Chondrocyte (in vitro differentiated cells): ENCODE measurements at regions not wholly inside any gene's neighbourhood (a gene's known extent, or its start where the extent isn't known, plus 50 kb on each side); places are given as distances from the start of the nearest gene placed in this dataset.
"Not testable (repeated sequence)": the region's sequence is repeated elsewhere in the genome, so short reads cannot be mapped to it uniquely, and the experiment has no call there.

Experiments used
- DNase-seq: peaks from one replicate; pipeline ENCODE4 v3.0.0; 2021; ENCODE audit warnings: mixed read lengths, low spot score
- H3K27ac Mint-ChIP-seq: one replicate; pipeline ENCODE4 v1.8.0; 2021; ENCODE audit warnings: mild to moderate bottlenecking, moderate library complexity, mixed read lengths; ENCODE audit not compliant: unreplicated experiment
- H3K27me3 Mint-ChIP-seq: 2 replicates; pipeline ENCODE4 v1.8.0; 2021; ENCODE audit warnings: low read depth, mixed read lengths
- H3K36me3 Mint-ChIP-seq: 2 replicates; pipeline ENCODE4 v1.8.0; 2021; ENCODE audit warnings: low read depth, mixed read lengths
- H3K4me1 Mint-ChIP-seq: 2 replicates; pipeline ENCODE4 v1.8.0; 2021; ENCODE audit warnings: low read depth, mild to moderate bottlenecking, mixed read lengths
- H3K4me3 Mint-ChIP-seq: one replicate; pipeline ENCODE4 v1.8.0; 2021; ENCODE audit warnings: mild to moderate bottlenecking, moderate library complexity, mixed read lengths; ENCODE audit not compliant: unreplicated experiment
- H3K9me3 Mint-ChIP-seq: 2 replicates; pipeline ENCODE4 v1.8.0; 2021; ENCODE audit warnings: low read depth, mixed read lengths
- TF ChIP-seq, protein P1 (sequence below): fragments of 200-600 bp; sonication (generic); IDR thresholded peaks from 2 replicates; pipeline ENCODE4 v1.5.0; 2021; ENCODE audit warnings: antibody characterized with exemption, mild to moderate bottlenecking, moderate library complexity

DNA sequence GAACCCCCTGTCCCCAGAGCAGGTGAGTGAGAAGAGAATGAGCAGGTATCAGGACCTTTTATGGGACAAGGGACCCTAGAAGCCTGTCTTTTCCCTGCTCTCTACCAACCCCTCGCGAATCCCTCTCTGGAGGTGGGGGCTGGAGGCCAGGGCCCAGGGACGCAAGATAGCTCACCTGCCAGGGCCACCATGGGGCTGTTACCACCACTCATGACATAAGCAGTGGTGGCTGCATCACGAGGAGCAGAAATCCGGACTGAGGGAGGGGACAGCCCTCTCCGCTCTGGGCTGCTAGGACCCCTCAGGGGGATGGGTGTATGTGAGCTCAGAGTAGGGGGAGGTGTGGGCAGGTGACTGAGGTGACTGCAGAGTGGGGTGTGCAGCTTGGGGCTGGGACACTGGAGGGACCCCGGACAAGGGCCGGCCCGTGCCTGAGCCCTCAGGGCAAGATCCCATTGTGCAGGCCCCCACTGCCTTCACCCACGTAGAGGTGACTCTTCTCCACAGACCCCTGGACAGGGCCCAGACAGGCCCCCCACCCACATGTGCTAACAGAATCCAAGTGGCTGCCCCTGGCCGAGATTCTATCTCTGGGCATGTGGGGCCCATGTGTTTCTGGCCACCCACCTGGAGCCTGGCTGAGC is 190.6 kb downstream of the TBC1D2B start:
- Mint-ChIP-seq H3K9me3 (no peaks in the 10 kb centered on the region), H3K4me1 (peaks cover 42% of the 10 kb centered on the region), H3K27ac (no peak overlapping the region), H3K36me3 (no peaks in the 10 kb centered on the region), H3K27me3 (no peaks in the 10 kb centered on the region), H3K4me3 (no peak overlapping the region)
- no peak for DNase-seq
- TF ChIP-seq, protein P1, sequence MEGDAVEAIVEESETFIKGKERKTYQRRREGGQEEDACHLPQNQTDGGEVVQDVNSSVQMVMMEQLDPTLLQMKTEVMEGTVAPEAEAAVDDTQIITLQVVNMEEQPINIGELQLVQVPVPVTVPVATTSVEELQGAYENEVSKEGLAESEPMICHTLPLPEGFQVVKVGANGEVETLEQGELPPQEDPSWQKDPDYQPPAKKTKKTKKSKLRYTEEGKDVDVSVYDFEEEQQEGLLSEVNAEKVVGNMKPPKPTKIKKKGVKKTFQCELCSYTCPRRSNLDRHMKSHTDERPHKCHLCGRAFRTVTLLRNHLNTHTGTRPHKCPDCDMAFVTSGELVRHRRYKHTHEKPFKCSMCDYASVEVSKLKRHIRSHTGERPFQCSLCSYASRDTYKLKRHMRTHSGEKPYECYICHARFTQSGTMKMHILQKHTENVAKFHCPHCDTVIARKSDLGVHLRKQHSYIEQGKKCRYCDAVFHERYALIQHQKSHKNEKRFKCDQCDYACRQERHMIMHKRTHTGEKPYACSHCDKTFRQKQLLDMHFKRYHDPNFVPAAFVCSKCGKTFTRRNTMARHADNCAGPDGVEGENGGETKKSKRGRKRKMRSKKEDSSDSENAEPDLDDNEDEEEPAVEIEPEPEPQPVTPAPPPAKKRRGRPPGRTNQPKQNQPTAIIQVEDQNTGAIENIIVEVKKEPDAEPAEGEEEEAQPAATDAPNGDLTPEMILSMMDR: no peak

DNA sequence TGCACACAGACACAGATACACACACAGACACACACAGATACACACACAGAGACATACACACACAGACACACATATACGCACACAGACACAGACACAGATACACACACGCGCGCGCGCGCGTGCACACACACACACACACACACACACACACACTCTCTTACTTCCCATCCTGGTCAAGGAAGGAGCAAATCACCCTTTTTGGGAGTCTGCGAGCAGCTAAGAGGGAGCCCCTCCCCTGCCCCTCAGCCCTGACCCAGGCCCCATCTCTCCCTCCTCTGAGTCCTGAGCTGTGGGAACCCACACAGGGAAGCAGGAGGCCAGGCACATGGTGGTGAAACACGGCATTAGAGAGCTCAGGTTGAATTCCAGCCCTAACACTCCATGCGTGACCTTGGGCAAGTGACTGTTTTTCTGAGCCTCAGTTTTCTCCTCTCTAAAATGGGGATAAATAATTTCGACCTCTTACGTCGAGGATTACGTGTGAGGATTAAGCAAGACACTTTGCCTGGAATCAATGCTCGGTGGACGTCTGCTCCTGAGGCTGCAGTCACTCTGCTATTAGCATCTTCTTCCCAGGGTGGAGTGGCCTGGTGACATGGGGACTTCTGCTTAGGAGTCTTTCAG is 191.5 kb downstream of the TBC1D2B start:
- DNase-seq, H3K36me3 Mint-ChIP-seq: not testable (repeated sequence)

DNA sequence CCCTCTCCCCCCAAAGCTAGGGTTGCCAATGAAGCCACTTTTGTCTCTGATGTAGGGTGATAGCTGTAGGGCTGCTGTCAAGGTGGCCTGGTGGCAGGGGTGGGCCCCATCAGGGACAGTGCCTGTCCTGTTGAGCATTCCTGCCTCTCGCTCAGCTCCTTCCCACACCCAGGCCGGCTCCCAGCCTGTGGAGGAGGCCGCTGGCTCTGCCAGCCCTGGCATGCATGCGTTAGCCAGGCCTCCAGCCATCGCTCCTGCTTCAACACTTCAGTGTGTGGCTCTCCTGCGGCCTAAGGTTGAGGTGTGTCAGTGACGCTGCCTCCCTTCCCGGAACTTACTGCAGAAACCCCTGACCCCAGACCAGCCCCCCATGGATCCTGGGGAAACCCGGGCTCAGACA is 194.5 kb downstream of the TBC1D2B start:
- not testable (repeated sequence) for H3K27me3 Mint-ChIP-seq, DNase-seq, H3K9me3 Mint-ChIP-seq, H3K36me3 Mint-ChIP-seq, H3K27ac Mint-ChIP-seq, H3K4me3 Mint-ChIP-seq
- peaks cover 17% of the 10 kb centered on the region for H3K4me1 Mint-ChIP-seq

More for the DNA sequence above, 191.5 kb downstream of the TBC1D2B start:
- peaks cover 38% of the 10 kb centered on the region for H3K4me1 Mint-ChIP-seq
- not testable (repeated sequence) for H3K27me3 Mint-ChIP-seq, H3K9me3 Mint-ChIP-seq, H3K27ac Mint-ChIP-seq, H3K4me3 Mint-ChIP-seq

DNA sequence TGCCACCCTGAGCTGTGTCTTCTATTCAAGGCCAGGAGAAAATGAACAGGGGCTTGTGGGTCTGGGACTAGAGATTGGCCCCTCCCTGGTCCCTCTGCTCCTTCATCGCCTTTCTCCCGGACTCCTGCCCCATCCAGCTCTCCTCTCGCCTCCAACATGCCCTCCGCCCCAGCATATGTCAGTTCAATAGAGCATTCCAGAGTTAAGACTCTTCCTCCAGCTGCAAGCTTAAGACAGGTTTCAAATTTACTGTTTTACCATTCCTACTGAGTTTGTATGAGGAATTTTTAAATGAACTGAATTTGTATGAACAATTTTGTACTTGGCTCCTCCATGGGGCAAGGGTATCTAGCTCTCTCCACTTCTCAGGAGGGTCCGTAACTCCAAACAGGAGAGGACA is 195.6 kb downstream of the TBC1D2B start:
- Mint-ChIP-seq H3K4me3 (no peak overlapping the region), H3K27ac (peak overlapping the region; percentile 45), H3K27me3 (no peaks in the 10 kb centered on the region), H3K9me3 (no peaks in the 10 kb centered on the region), H3K4me1 (peaks cover 20% of the 10 kb centered on the region), H3K36me3 (no peaks in the 10 kb centered on the region)
- DNase-seq: no peak
- TF ChIP-seq, protein P1: no peak

DNA sequence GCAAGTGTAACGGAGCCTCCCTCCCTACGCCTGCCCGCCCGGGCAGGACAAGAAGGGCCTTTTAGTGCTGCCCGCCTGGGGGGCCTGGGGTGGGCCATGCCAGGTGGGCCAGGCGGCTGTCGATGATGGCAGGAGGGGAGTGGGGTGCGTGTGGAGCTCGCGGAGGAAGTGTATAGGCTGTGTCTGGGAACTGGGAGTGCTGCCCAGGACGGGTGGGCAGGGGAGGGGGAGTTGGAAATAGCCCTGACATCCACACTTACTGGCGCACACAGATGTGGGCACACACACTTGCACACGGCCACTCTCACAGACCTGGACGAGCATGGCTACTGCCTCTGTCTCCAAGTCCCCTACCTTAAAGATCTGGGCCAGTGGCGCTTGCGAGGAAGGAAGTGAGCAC is 196.0 kb downstream of the TBC1D2B start:
- H3K4me3 Mint-ChIP-seq, H3K27ac Mint-ChIP-seq, DNase-seq, H3K27me3 Mint-ChIP-seq, H3K36me3 Mint-ChIP-seq, H3K9me3 Mint-ChIP-seq: not testable (repeated sequence)
- H3K4me1 Mint-ChIP-seq: peaks cover 20% of the 10 kb centered on the region

DNA sequence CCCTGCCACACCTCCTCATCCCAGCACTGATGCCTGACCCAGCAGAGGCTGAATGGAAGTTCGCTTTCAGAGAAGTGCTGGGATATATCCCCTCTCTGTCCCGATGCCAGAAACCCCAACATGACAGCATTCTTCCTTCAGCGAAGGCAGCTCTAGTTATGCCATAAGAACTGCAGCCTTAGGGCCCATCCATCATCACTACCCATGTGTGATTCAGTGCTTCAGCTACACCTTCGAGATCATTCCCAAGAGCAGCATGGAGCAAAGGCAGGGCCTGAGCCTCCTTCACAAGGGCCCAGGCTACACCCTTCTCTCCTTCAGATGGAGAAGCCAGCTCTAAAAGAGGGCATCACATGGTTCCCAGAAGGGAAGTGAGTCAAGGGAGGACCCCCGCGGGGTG is 198.0 kb downstream of the TBC1D2B start:
- not testable (repeated sequence) for DNase-seq, H3K27me3 Mint-ChIP-seq

DNA sequence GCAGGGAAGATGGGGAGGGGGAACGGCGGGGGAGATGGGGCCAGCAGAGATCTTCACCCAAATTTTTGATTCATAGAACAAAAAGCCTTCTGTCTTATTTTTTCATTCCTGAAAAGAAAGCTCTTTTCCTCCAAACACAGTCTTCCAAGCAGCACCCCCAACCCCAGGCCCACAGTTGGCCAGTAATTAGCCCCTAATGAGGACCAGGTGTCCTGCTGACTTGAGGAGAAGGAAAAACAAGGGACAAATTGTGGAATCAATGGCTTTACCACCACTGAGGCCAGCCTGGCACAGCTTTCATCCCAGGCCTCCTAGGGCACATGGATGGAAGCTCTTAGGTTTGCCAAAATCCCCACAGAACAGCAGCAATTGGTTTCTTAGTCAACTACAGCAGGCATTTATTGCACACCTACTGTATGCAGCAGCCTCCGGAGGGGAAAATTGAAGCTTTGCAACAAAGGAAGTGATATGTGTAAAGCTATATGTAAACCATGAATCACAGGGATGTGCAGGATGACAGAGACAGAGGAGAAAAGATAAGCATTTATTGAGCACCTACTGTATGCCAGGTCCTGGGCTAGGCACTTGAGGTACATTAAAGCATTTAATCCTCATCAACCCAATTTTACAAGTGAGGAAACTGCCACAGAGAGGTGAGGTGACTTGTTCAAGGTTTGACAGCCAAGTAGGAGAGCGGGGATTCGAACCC is 199.5 kb downstream of the TBC1D2B start:
- H3K27me3 Mint-ChIP-seq: no peaks in the 10 kb centered on the region
- H3K27ac Mint-ChIP-seq: no peak overlapping the region
- no peaks in the 10 kb centered on the region for H3K36me3 Mint-ChIP-seq
- peaks cover 30% of the 10 kb centered on the region for H3K4me1 Mint-ChIP-seq
- no peak overlapping the region for H3K4me3 Mint-ChIP-seq
- DNase-seq: no peak
- no peaks in the 10 kb centered on the region for H3K9me3 Mint-ChIP-seq
- TF ChIP-seq, protein P1: no peak

More for the DNA sequence above, 198.0 kb downstream of the TBC1D2B start:
- H3K9me3 Mint-ChIP-seq, H3K27ac Mint-ChIP-seq, H3K4me3 Mint-ChIP-seq, H3K36me3 Mint-ChIP-seq: not testable (repeated sequence)
- peaks cover 30% of the 10 kb centered on the region for H3K4me1 Mint-ChIP-seq

DNA sequence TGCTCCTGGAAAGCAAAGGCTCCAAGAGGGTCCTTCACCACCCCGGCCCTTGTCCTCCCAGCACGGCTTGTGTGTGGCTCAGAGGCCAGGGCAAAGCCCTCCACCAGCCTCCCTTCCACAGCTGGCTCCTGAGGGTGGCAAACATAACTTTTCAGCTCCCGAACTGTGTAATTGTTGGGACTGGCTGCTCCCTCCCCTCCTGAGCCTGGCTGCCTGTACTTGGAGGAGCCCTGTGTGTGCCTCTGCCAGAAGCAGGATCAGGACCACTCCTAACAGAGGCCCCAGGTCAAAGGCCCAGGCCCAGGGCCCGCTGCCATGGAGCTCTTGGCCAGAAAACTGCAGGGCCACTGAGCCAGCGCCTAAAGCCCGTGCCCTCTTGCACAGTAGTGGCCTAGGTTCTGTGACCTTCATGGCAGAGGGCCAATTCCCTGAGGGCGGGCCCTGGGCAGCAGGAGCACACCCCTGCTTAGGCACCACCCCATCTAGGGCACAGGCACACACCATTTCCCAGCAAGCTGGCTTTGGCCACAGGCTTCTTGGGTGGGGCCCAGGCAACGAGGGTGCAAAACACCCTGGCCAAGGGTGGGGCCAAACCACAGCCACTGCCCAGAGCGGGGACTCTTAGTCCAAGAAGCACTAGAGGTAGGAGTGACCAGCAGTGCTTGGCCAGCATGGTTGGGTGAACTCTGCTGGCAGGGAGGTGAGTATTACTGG is 201.2 kb downstream of the TBC1D2B start:
- H3K27me3 Mint-ChIP-seq, H3K4me3 Mint-ChIP-seq, H3K36me3 Mint-ChIP-seq, H3K27ac Mint-ChIP-seq, H3K9me3 Mint-ChIP-seq, DNase-seq: not testable (repeated sequence)
- peaks cover 21% of the 10 kb centered on the region for H3K4me1 Mint-ChIP-seq
